ENCODE measurements at regions not wholly inside any gene's neighbourhood (a gene's known extent, or its start where the extent isn't known, plus 50 kb on each side); places are given as distances from the start of the nearest gene placed in this dataset.

- Histone ChIP-seq H3K36me3 (ENCODE audit: control insufficient read depth in 4 of 4, insufficient read depth in 4 of 4, low read length in 4 of 4) (no peaks in the 10 kb centered on the region), H3K27ac (ENCODE audit: low read depth in 1 of 2, low read length in 1 of 2) (no peak overlapping the region), H3K4me1 (ENCODE audit: control insufficient read depth in 5 of 5, insufficient read depth in 5 of 5, low read length in 5 of 5) (no peaks in the 10 kb centered on the region), H3K9me3 (ENCODE audit: control insufficient read depth in 4 of 4, insufficient read depth in 3 of 4, low read length in 3 of 4) (no peaks in the 10 kb centered on the region), H3K4me3 (no peak overlapping the region), H3K9ac (ENCODE audit: insufficient read depth in 1 of 2, low read length in 2 of 2) (no peak overlapping the region), H3K27me3 (ENCODE audit: control insufficient read depth in 3 of 3, insufficient read depth in 3 of 3, low read length in 2 of 3) (no peaks in the 10 kb centered on the region)
- no peak for TF ChIP-seq CTCF (IDR thresholded peaks at IDR 0.05; ENCODE audit: control extremely low read depth, extremely low read depth)
- ATAC-seq (ENCODE audit: insufficient read depth, low FRiP score) (no peak), DNase-seq (no peak)
- WGBS, 2 donors: 75 to 83% methylated on average over 5 of the region's 5 CpGs
These were observed 293.5 kb upstream of the FSTL5 start for GRCh38 chr4:162457071-162457865.

GRCh38 chr4:162456106-162456505 is 292.3 kb upstream of the FSTL5 start:
- TF ChIP-seq CTCF (IDR thresholded peaks at IDR 0.05; ENCODE audit: control extremely low read depth, extremely low read depth): no peak
- 77 to 85% methylated on average over 3 of the region's 3 CpGs for WGBS, 2 donors
- Histone ChIP-seq H3K4me1 (ENCODE audit: control insufficient read depth in 5 of 5, insufficient read depth in 5 of 5, low read length in 5 of 5) (no peaks in the 10 kb centered on the region), H3K36me3 (ENCODE audit: control insufficient read depth in 4 of 4, insufficient read depth in 4 of 4, low read length in 4 of 4) (no peaks in the 10 kb centered on the region), H3K9me3 (ENCODE audit: control insufficient read depth in 4 of 4, insufficient read depth in 3 of 4, low read length in 3 of 4) (no peaks in the 10 kb centered on the region), H3K27ac (ENCODE audit: low read depth in 1 of 2, low read length in 1 of 2) (no peak overlapping the region), H3K27me3 (ENCODE audit: control insufficient read depth in 3 of 3, insufficient read depth in 3 of 3, low read length in 2 of 3) (no peaks in the 10 kb centered on the region), H3K9ac (ENCODE audit: insufficient read depth in 1 of 2, low read length in 2 of 2) (no peak overlapping the region), H3K4me3 (no peak overlapping the region)
- ATAC-seq (ENCODE audit: insufficient read depth, low FRiP score) (no peak), DNase-seq (no peak)

DNA sequence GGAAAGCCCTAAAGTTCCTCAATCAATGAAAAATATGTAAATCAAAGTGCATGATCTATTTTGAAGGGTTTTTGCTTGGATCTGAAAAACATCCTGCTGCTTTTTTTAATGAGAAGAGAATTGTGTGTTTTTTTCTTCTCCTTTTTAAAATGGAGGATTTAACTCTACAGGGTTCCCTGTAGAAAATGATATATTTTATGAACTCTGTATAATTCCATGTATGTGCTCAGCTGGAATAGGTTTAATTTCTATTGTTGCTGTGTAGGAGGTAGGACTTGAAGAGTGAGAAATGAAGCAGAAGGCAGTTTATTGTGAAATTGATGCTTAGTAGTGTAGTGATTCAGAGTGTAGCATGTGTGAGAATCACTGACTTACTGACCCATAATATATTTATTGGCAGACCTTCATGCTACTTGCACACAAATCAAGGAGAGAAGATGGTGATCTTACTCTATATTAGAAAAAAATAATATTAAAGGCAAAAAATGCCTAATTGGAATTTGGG is 286.8 kb upstream of the FSTL5 start:
- Histone ChIP-seq H3K4me3 (no peak overlapping the region), H3K4me1 (ENCODE audit: control insufficient read depth in 5 of 5, insufficient read depth in 5 of 5, low read length in 5 of 5) (no peaks in the 10 kb centered on the region), H3K27me3 (ENCODE audit: control insufficient read depth in 3 of 3, insufficient read depth in 3 of 3, low read length in 2 of 3) (no peaks in the 10 kb centered on the region), H3K27ac (ENCODE audit: low read depth in 1 of 2, low read length in 1 of 2) (no peak overlapping the region), H3K36me3 (ENCODE audit: control insufficient read depth in 4 of 4, insufficient read depth in 4 of 4, low read length in 4 of 4) (no peaks in the 10 kb centered on the region), H3K9ac (ENCODE audit: insufficient read depth in 1 of 2, low read length in 2 of 2) (no peak overlapping the region), H3K9me3 (ENCODE audit: control insufficient read depth in 4 of 4, insufficient read depth in 3 of 4, low read length in 3 of 4) (no peaks in the 10 kb centered on the region)
- ATAC-seq (ENCODE audit: insufficient read depth, low FRiP score) (no peak), DNase-seq (no peak)
- TF ChIP-seq CTCF (IDR thresholded peaks at IDR 0.05; ENCODE audit: control extremely low read depth, extremely low read depth): no peak

All from lung (tissue), 11 donors.